ENCODE measurements at regions not wholly inside any gene's neighbourhood (a gene's known extent, or its start where the extent isn't known, plus 50 kb on each side); places are given as distances from the start of the nearest gene placed in this dataset.

- Histone ChIP-seq H3K9me2 (ENCODE audit: insufficient read depth) (no peaks in the 10 kb centered on the region), H3K4me2 (ENCODE audit: unreplicated experiment) (no peak overlapping the region), H3K4me1 (ENCODE audit: insufficient read depth) (no peaks in the 10 kb centered on the region), H3K27ac (no peak overlapping the region), H3K9ac (no peak overlapping the region), H3F3A (ENCODE audit: insufficient read depth) (no peaks in the 10 kb centered on the region), H3K79me2 (ENCODE audit: insufficient read depth) (no peaks in the 10 kb centered on the region), H3K9me3 (ENCODE audit: low read depth) (no peaks in the 10 kb centered on the region), H3K27me3 (replicated peaks; ENCODE audit: insufficient read depth) (no peaks in the 10 kb centered on the region), H3K36me3 (ENCODE audit: low read depth) (no peaks in the 10 kb centered on the region), H4K20me1 (ENCODE audit: insufficient read depth) (no peaks in the 10 kb centered on the region; the same call in 1 of the 2 replicates), H3K4me3 (no peak overlapping the region), H2AFZ (no peak overlapping the region)
- 40 to 46% methylated on average over 7 of the region's 7 CpGs for WGBS, 2 experiments (ENCODE audit: low coverage in 1 of 2, low lambda C conversion rate in 2 of 2, missing lambda C conversion rate in 2 of 2)
- in situ Hi-C loops (cut with MboI), result no loop called here
- no peak for DNase-seq
- no peak for TF ChIP-seq EZH2phosphoT487 (IDR thresholded peaks at IDR 0.05; ENCODE audit: insufficient read depth, low read depth)
- no peak for TF ChIP-seq EZH2 (IDR thresholded peaks at IDR 0.05; ENCODE audit: insufficient read depth, poor library complexity, severe bottlenecking)
These were observed 398.9 kb upstream of the PLXNA2 start for GRCh38 chr1:208643005-208643597.

GRCh38 chr1:208644401-208645160 lies 400.4 kb upstream of the PLXNA2 start:
- no peak for TF ChIP-seq EZH2phosphoT487 (IDR thresholded peaks at IDR 0.05; ENCODE audit: insufficient read depth, low read depth)
- TF ChIP-seq EZH2 (IDR thresholded peaks at IDR 0.05; ENCODE audit: insufficient read depth, poor library complexity, severe bottlenecking), result no peak
- Histone ChIP-seq H3K9me3 (ENCODE audit: low read depth) (no peaks in the 10 kb centered on the region), H3K4me1 (ENCODE audit: insufficient read depth) (no peaks in the 10 kb centered on the region), H3K4me2 (ENCODE audit: unreplicated experiment) (no peak overlapping the region), H2AFZ (no peak overlapping the region), H3K9me2 (ENCODE audit: insufficient read depth) (no peaks in the 10 kb centered on the region), H3K27me3 (replicated peaks; ENCODE audit: insufficient read depth) (no peaks in the 10 kb centered on the region; the same call in 1 of the 2 replicates), H3K27ac (no peak overlapping the region), H3K36me3 (ENCODE audit: low read depth) (no peaks in the 10 kb centered on the region), H3K4me3 (no peak overlapping the region), H3K79me2 (ENCODE audit: insufficient read depth) (no peaks in the 10 kb centered on the region), H3K9ac (no peak overlapping the region), H4K20me1 (ENCODE audit: insufficient read depth) (no peaks in the 10 kb centered on the region; the same call in 1 of the 2 replicates), H3F3A (ENCODE audit: insufficient read depth) (no peaks in the 10 kb centered on the region)
- WGBS, 2 experiments (ENCODE audit: low coverage in 1 of 2, low lambda C conversion rate in 2 of 2, missing lambda C conversion rate in 2 of 2), result 25 to 31% methylated on average over 2 of the region's 2 CpGs
- in situ Hi-C loops (cut with MboI), result no loop called here
- no peak for DNase-seq

- Histone ChIP-seq H3K4me3 (no peak overlapping the region), H3K9me3 (ENCODE audit: low read depth) (no peaks in the 10 kb centered on the region), H3K4me1 (ENCODE audit: insufficient read depth) (no peaks in the 10 kb centered on the region), H2AFZ (no peak overlapping the region), H3K4me2 (ENCODE audit: unreplicated experiment) (no peak overlapping the region), H3K9me2 (ENCODE audit: insufficient read depth) (no peaks in the 10 kb centered on the region), H4K20me1 (ENCODE audit: insufficient read depth) (no peaks in the 10 kb centered on the region; the same call in 1 of the 2 replicates), H3F3A (ENCODE audit: insufficient read depth) (no peaks in the 10 kb centered on the region), H3K27ac (no peak overlapping the region), H3K79me2 (ENCODE audit: insufficient read depth) (no peaks in the 10 kb centered on the region), H3K9ac (no peak overlapping the region), H3K36me3 (ENCODE audit: low read depth) (no peaks in the 10 kb centered on the region), H3K27me3 (replicated peaks; ENCODE audit: insufficient read depth) (no peaks in the 10 kb centered on the region; the same call in 1 of the 2 replicates)
- no peak for DNase-seq
- no peak for TF ChIP-seq EZH2 (IDR thresholded peaks at IDR 0.05; ENCODE audit: insufficient read depth, poor library complexity, severe bottlenecking)
- no peak for TF ChIP-seq EZH2phosphoT487 (IDR thresholded peaks at IDR 0.05; ENCODE audit: insufficient read depth, low read depth)
- in situ Hi-C loops (cut with MboI), result no loop called here
- WGBS, 2 experiments (ENCODE audit: low coverage in 1 of 2, low lambda C conversion rate in 2 of 2, missing lambda C conversion rate in 2 of 2), result 0 to 13% methylated on average over 1 to 2 of the region's 2 CpGs
These were observed 402.2 kb upstream of the PLXNA2 start for GRCh38 chr1:208646431-208646830.

- Histone ChIP-seq H3K4me1 (ENCODE audit: insufficient read depth) (no peaks in the 10 kb centered on the region), H2AFZ (no peak overlapping the region), H3K27ac (no peak overlapping the region), H3K27me3 (replicated peaks; ENCODE audit: insufficient read depth) (no peaks in the 10 kb centered on the region; the same call in 1 of the 2 replicates), H4K20me1 (ENCODE audit: insufficient read depth) (no peaks in the 10 kb centered on the region; the same call in 1 of the 2 replicates), H3K4me2 (ENCODE audit: unreplicated experiment) (no peak overlapping the region), H3K79me2 (ENCODE audit: insufficient read depth) (no peaks in the 10 kb centered on the region), H3F3A (ENCODE audit: insufficient read depth) (no peaks in the 10 kb centered on the region), H3K36me3 (ENCODE audit: low read depth) (no peaks in the 10 kb centered on the region), H3K9me2 (ENCODE audit: insufficient read depth) (no peaks in the 10 kb centered on the region), H3K4me3 (no peak overlapping the region), H3K9ac (no peak overlapping the region), H3K9me3 (ENCODE audit: low read depth) (no peaks in the 10 kb centered on the region)
- no peak for DNase-seq
- TF ChIP-seq EZH2 (IDR thresholded peaks at IDR 0.05; ENCODE audit: insufficient read depth, poor library complexity, severe bottlenecking), result no peak
- TF ChIP-seq EZH2phosphoT487 (IDR thresholded peaks at IDR 0.05; ENCODE audit: insufficient read depth, low read depth), result no peak
- in situ Hi-C loops (cut with MboI), result no loop called here
- WGBS, 2 experiments (ENCODE audit: low coverage in 1 of 2, low lambda C conversion rate in 2 of 2, missing lambda C conversion rate in 2 of 2), result 11 to 16% methylated on average over 3 of the region's 3 CpGs
These were observed 404.0 kb upstream of the PLXNA2 start for GRCh38 chr1:208648146-208648545.
